PC-3 (cell line): ENCODE measurements at regions not wholly inside any gene's neighbourhood (a gene's known extent, or its start where the extent isn't known, plus 50 kb on each side); places are given as distances from the start of the nearest gene placed in this dataset.

Source experiments
- ATAC-seq: fragments of 200-7000 bp; cut with Tn5 transposase; 2 replicates; pipeline ENCODE4 v1.9.1; 2020; ENCODE audit warnings: mild to moderate bottlenecking, moderate library complexity
- BruUV-seq: library from RNA; stranded (reverse); fragments of 400-500 nt; replicated peaks from 2 replicates; lab custom pipeline; 2021; lab: Mats Ljungman, UMichigan
- CTCF ChIA-PET: fragments of 300-600 bp; sonication (Branson Sonifier 250); formaldehyde crosslinking; loops from one replicate; lab custom pipeline; 2022; ENCODE audit warnings: antibody characterized with exemption; lab: Charles Lee
- POLR2A ChIA-PET: fragments of 300-600 bp; sonication (Branson Sonifier 250); formaldehyde crosslinking; loops from one replicate; lab custom pipeline; 2022; ENCODE audit warnings: antibody characterized with exemption; ENCODE audit not compliant: unreplicated experiment; lab: Charles Lee
- DNase-seq: peaks from one replicate; pipeline ENCODE4 v3.0.0-alpha.2; 2015
- H2AFZ ChIP-seq: fragments of 300-600 bp; sonication (generic); 2 replicates; pipeline ENCODE4 v1.6.0; 2016; ENCODE audit warnings: antibody characterized with exemption, low read length
- H3F3A ChIP-seq: fragments of 300-600 bp; sonication (generic); one replicate; pipeline ENCODE4 v1.6.0; 2017; ENCODE audit warnings: antibody characterized with exemption, low read length, control low read depth, mild to moderate bottlenecking; ENCODE audit not compliant: unreplicated experiment
- H3K27ac ChIP-seq: fragments of 300-600 bp; sonication (generic); 2 replicates; pipeline ENCODE4 v1.5.1; 2016; ENCODE audit warnings: mild to moderate bottlenecking, low read length
- H3K27me3 ChIP-seq: fragments of 300-600 bp; sonication (generic); 2 replicates; pipeline ENCODE4 v1.6.1; 2016; ENCODE audit warnings: low read length, mixed read lengths
- H3K36me3 ChIP-seq: fragments of 300-600 bp; sonication (generic); 2 replicates; pipeline ENCODE4 v1.6.1; 2016; ENCODE audit warnings: low read depth, mixed run types, low read length, mixed read lengths
- H3K4me1 ChIP-seq: fragments of 300-600 bp; sonication (generic); 2 replicates; pipeline ENCODE4 v1.5.1; 2016; ENCODE audit warnings: low read length; ENCODE audit not compliant: insufficient read depth
- H3K4me2 ChIP-seq: fragments of 300-600 bp; sonication (generic); 2 replicates; pipeline ENCODE4 v1.6.0; 2016; ENCODE audit warnings: low read length
- H3K4me3 ChIP-seq: fragments of 300-600 bp; sonication (generic); 2 replicates; pipeline ENCODE4 v1.5.1; 2016; ENCODE audit warnings: mild to moderate bottlenecking, low read length, mixed read lengths
- H3K79me2 ChIP-seq: fragments of 300-600 bp; sonication (generic); 2 replicates; pipeline ENCODE4 v1.6.1; 2017; ENCODE audit warnings: low read length, mixed read lengths
- H3K9ac ChIP-seq: fragments of 300-600 bp; sonication (generic); 2 replicates; pipeline ENCODE4 v1.6.0; 2016; ENCODE audit warnings: mild to moderate bottlenecking, low read length
- H3K9me2 ChIP-seq: fragments of 300-600 bp; sonication (generic); replicated peaks from 2 replicates; pipeline ENCODE4 v1.6.1; 2016; ENCODE audit warnings: mixed run types, low read length, mixed read lengths
- H3K9me3 ChIP-seq: fragments of 300-600 bp; sonication (generic); 2 replicates; pipeline ENCODE4 v1.6.1; 2016; ENCODE audit warnings: low read length, mixed read lengths
- H4K20me1 ChIP-seq: fragments of 300-600 bp; sonication (generic); 2 replicates; pipeline ENCODE4 v1.6.1; 2016; ENCODE audit warnings: low read length, mixed read lengths
- EZH2 ChIP-seq: fragments of 300-600 bp; sonication (generic); IDR thresholded peaks from one replicate; pipeline ENCODE4 v1.6.1; 2017; ENCODE audit warnings: antibody characterized with exemption, mild to moderate bottlenecking, low read length; ENCODE audit not compliant: unreplicated experiment
- EZH2phosphoT487 ChIP-seq: fragments of 300-600 bp; sonication (generic); IDR thresholded peaks from 2 replicates; pipeline ENCODE4 v1.6.1; 2018; ENCODE audit warnings: mild to moderate bottlenecking, antibody characterized with exemption, low read length, borderline replicate concordance
- intact Hi-C: fragments of 100-400 bp; cut with micrococcal nuclease; formaldehyde crosslinking; loops from 2 replicates; pipeline ENCODE4 v1.9.0; 2023
- TF ChIP-seq, protein P1 (sequence below): fragments of 300-600 bp; sonication (generic); conservative IDR thresholded peaks from 2 replicates; pipeline ENCODE4 v1.5.1; 2017; ENCODE audit warnings: antibody characterized with exemption, low read depth, mild to moderate bottlenecking, low read length

GRCh38 chr20:22794200-22794599 lies 209.8 kb upstream of the FOXA2 start:
- Histone ChIP-seq H3K4me3 (no peak overlapping the region), H3K9ac (no peak overlapping the region), H2AFZ (no peak overlapping the region), H3K36me3 (no peaks in the 10 kb centered on the region), H3K27ac (peak overlapping the region; percentile 16; the same call in 1 of the 2 replicates), H3K9me2 (no peaks in the 10 kb centered on the region), H3K27me3 (no peaks in the 10 kb centered on the region), H3K4me1 (peaks cover 49% of the 10 kb centered on the region), H3F3A (no peaks in the 10 kb centered on the region), H4K20me1 (no peaks in the 10 kb centered on the region), H3K79me2 (no peaks in the 10 kb centered on the region), H3K9me3 (no peaks in the 10 kb centered on the region), H3K4me2 (peak overlapping the region; percentile 1; the same call in 1 of the 2 replicates)
- POLR2A ChIA-PET, result no interaction called here
- intact Hi-C loops, result no loop called here
- CTCF ChIA-PET, result no interaction called here
- DNase-seq (peak; percentile 84), ATAC-seq (no peak)
- no peak for TF ChIP-seq EZH2phosphoT487
- no peak for TF ChIP-seq EZH2
- TF ChIP-seq, protein P1, sequence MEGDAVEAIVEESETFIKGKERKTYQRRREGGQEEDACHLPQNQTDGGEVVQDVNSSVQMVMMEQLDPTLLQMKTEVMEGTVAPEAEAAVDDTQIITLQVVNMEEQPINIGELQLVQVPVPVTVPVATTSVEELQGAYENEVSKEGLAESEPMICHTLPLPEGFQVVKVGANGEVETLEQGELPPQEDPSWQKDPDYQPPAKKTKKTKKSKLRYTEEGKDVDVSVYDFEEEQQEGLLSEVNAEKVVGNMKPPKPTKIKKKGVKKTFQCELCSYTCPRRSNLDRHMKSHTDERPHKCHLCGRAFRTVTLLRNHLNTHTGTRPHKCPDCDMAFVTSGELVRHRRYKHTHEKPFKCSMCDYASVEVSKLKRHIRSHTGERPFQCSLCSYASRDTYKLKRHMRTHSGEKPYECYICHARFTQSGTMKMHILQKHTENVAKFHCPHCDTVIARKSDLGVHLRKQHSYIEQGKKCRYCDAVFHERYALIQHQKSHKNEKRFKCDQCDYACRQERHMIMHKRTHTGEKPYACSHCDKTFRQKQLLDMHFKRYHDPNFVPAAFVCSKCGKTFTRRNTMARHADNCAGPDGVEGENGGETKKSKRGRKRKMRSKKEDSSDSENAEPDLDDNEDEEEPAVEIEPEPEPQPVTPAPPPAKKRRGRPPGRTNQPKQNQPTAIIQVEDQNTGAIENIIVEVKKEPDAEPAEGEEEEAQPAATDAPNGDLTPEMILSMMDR, result no peak
- BruUV-seq, result no TSS peak

DNA sequence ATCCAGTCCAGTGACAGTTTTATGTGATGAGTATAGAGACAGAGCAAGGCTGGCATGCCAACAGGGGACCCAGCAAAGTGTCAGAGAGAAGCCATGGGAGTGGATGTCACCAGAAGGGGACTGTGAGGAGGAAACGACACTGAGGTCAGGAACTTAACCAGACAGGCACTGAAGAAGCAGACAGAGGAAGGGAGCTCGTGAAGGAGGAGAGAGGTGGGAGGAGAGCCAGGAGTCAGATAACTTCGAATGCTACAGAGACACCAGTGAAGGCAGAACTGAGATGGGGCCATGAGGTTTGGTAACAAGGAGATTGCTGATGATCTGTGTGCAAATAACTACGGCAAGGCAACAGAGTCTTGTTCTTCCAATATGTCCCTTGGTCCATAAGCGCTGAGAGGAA lies 211.1 kb upstream of the FOXA2 start:
- DNase-seq, result no peak
- Histone ChIP-seq H3K4me3 (no peak overlapping the region), H3K9me2 (no peaks in the 10 kb centered on the region), H4K20me1 (no peaks in the 10 kb centered on the region), H3F3A (no peaks in the 10 kb centered on the region), H2AFZ (peak overlapping the region; percentile 40), H3K4me2 (peak overlapping the region; percentile 65), H3K9ac (0 out of 2 replicates have a peak overlapping the region, but pooled peaks have one; percentile 7), H3K36me3 (no peaks in the 10 kb centered on the region), H3K9me3 (no peaks in the 10 kb centered on the region), H3K79me2 (no peaks in the 10 kb centered on the region), H3K4me1 (peaks cover 49% of the 10 kb centered on the region), H3K27ac (peak overlapping the region; percentile 57), H3K27me3 (no peaks in the 10 kb centered on the region)
- ChIA-PET POLR2A (no interaction called here), CTCF (no interaction called here)
- ATAC-seq, result no peak
- intact Hi-C loops, result no loop called here
- TF ChIP-seq EZH2 (no peak), EZH2phosphoT487 (no peak)
- TF ChIP-seq, protein P1, result no peak
- BruUV-seq, result no TSS peak

GRCh38 chr20:22795871-22796270 lies 211.5 kb upstream of the FOXA2 start:
- H3K79me2 ChIP-seq, result no peaks in the 10 kb centered on the region
- TF ChIP-seq EZH2phosphoT487, result no peak
- TF ChIP-seq, protein P1, result no peak
- TF ChIP-seq EZH2, result no peak
- no peak overlapping the region for H3K4me3 ChIP-seq
- H3K4me1 ChIP-seq, result peaks cover 49% of the 10 kb centered on the region
- BruUV-seq, result no TSS peak
- 0 out of 2 replicates have a peak overlapping the region, but pooled peaks have one; percentile 7 for H3K9ac ChIP-seq
- no peaks in the 10 kb centered on the region for H3K9me2 ChIP-seq
- peak overlapping the region; percentile 57 for H3K27ac ChIP-seq
- no peaks in the 10 kb centered on the region for H3K9me3 ChIP-seq
- intact Hi-C loops, result no loop called here
- H3K36me3 ChIP-seq, result no peaks in the 10 kb centered on the region
- no peaks in the 10 kb centered on the region for H3K27me3 ChIP-seq
- peak; percentile 97 for DNase-seq
- POLR2A ChIA-PET, result no interaction called here
- ATAC-seq, result no peak
- H3F3A ChIP-seq, result no peaks in the 10 kb centered on the region
- H4K20me1 ChIP-seq, result no peaks in the 10 kb centered on the region
- H3K4me2 ChIP-seq, result peak overlapping the region; percentile 65
- peak overlapping the region; percentile 40; the same call in 1 of the 2 replicates for H2AFZ ChIP-seq
- CTCF ChIA-PET, result no interaction called here
